H9 (cell line): ENCODE measurements at regions not wholly inside any gene's neighbourhood (a gene's known extent, or its start where the extent isn't known, plus 50 kb on each side); places are given as distances from the start of the nearest gene placed in this dataset.

ENCODE experiments used
- DNase-seq: peaks from one replicate; pipeline ENCODE4 v3.0.0-alpha.2; 2017
- H2AFZ ChIP-seq: one replicate; pipeline ENCODE4 v1.6.1; 2013; ENCODE audit warnings: mild to moderate bottlenecking, low read length, control low read depth, moderate library complexity
- H2AK5ac ChIP-seq: 2 replicates; pipeline ENCODE4 v1.6.1; 2013; ENCODE audit warnings: low read length, control low read depth, mixed read lengths; ENCODE audit not compliant: insufficient read length
- H2BK120ac ChIP-seq: one replicate; pipeline ENCODE4 v1.6.1; 2013; ENCODE audit warnings: low read depth, mild to moderate bottlenecking, low read length, control low read depth, inconsistent platforms; ENCODE audit not compliant: poor library complexity, severe bottlenecking
- H2BK12ac ChIP-seq: 2 replicates; pipeline ENCODE4 v1.6.1; 2013; ENCODE audit warnings: low read length, control low read depth, mixed read lengths, low read depth; ENCODE audit not compliant: insufficient read length
- H2BK15ac ChIP-seq: 2 replicates; pipeline ENCODE4 v1.6.1; 2013; ENCODE audit warnings: low read depth, low read length, control low read depth
- H2BK20ac ChIP-seq: one replicate; pipeline ENCODE4 v1.6.1; 2013; ENCODE audit warnings: low read depth, mild to moderate bottlenecking, low read length, control low read depth, inconsistent platforms; ENCODE audit not compliant: poor library complexity, severe bottlenecking
- H2BK5ac ChIP-seq: 2 replicates; pipeline ENCODE4 v1.6.1; 2013; ENCODE audit warnings: low read length, control low read depth, mixed read lengths; ENCODE audit not compliant: insufficient read length
- H3K14ac ChIP-seq: 2 replicates; pipeline ENCODE4 v1.6.1; 2013; ENCODE audit warnings: low read length, control low read depth; ENCODE audit not compliant: insufficient read depth
- H3K18ac ChIP-seq: 2 replicates; pipeline ENCODE4 v1.6.1; 2013; ENCODE audit warnings: low read depth, mild to moderate bottlenecking, mixed read lengths, low read length, control low read depth; ENCODE audit not compliant: insufficient read length
- H3K23ac ChIP-seq: 2 replicates; pipeline ENCODE4 v1.6.1; 2013; ENCODE audit warnings: low read length, control low read depth, mixed read lengths, low read depth; ENCODE audit not compliant: insufficient read length
- H3K23me2 ChIP-seq: 2 replicates; pipeline ENCODE4 v1.6.1; 2013; ENCODE audit warnings: low read depth, mild to moderate bottlenecking, mixed read lengths, low read length, control low read depth; ENCODE audit not compliant: insufficient read length, poor library complexity, severe bottlenecking
- H3K27ac ChIP-seq: 2 replicates; pipeline ENCODE4 v1.5.1; 2013; ENCODE audit warnings: low read length, control low read depth, mixed read lengths, low read depth; ENCODE audit not compliant: insufficient read length
- H3K27me3 ChIP-seq: 2 replicates; pipeline ENCODE4 v1.6.1; 2013; ENCODE audit warnings: low read length, control low read depth, inconsistent platforms; ENCODE audit not compliant: insufficient read depth
- H3K4ac ChIP-seq: 2 replicates; pipeline ENCODE4 v1.6.1; 2013; ENCODE audit warnings: low read depth, mild to moderate bottlenecking, control low read depth, inconsistent platforms, low read length, moderate library complexity
- H3K4me1 ChIP-seq: 2 replicates; pipeline ENCODE4 v1.6.1; 2013; ENCODE audit warnings: low read length, control low read depth, inconsistent platforms; ENCODE audit not compliant: insufficient read depth
- H3K4me2 ChIP-seq: 2 replicates; pipeline ENCODE4 v1.6.1; 2013; ENCODE audit warnings: low read length, control low read depth, mixed read lengths; ENCODE audit not compliant: insufficient read length, insufficient read depth
- H3K56ac ChIP-seq: 2 replicates; pipeline ENCODE4 v1.6.1; 2013; ENCODE audit warnings: low read depth, mild to moderate bottlenecking, mixed read lengths, low read length, control low read depth; ENCODE audit not compliant: insufficient read length
- H3K79me1 ChIP-seq: 2 replicates; pipeline ENCODE4 v1.6.1; 2013; ENCODE audit warnings: low read depth, mild to moderate bottlenecking, moderate library complexity, low read length, control low read depth, inconsistent platforms; ENCODE audit not compliant: insufficient read depth, poor library complexity, severe bottlenecking
- H3K79me2 ChIP-seq: 2 replicates; pipeline ENCODE4 v1.6.1; 2013; ENCODE audit warnings: low read length, control low read depth, inconsistent platforms; ENCODE audit not compliant: insufficient read depth
- H3K9ac ChIP-seq: 2 replicates; pipeline ENCODE4 v1.6.1; 2013; ENCODE audit warnings: low read length, control low read depth, mixed read lengths; ENCODE audit not compliant: insufficient read length; ENCODE audit errors: extremely low read depth
- H3K9me3 ChIP-seq: one replicate; pipeline ENCODE4 v1.6.1; 2013; ENCODE audit warnings: low read depth, low read length, inconsistent platforms; ENCODE audit not compliant: control insufficient read depth
- H3T11ph ChIP-seq: one replicate; pipeline ENCODE4 v1.6.1; 2013; ENCODE audit warnings: mild to moderate bottlenecking, low read length, control low read depth, inconsistent platforms
- H4K20me1 ChIP-seq: one replicate; pipeline ENCODE4 v1.6.1; 2013; ENCODE audit not compliant: control insufficient read depth, insufficient read length, insufficient read depth
- H4K5ac ChIP-seq: 2 replicates; pipeline ENCODE4 v1.6.1; 2013; ENCODE audit warnings: low read depth, mild to moderate bottlenecking, mixed read lengths, low read length, control low read depth; ENCODE audit not compliant: insufficient read length
- H4K8ac ChIP-seq: replicated peaks from 2 replicates; pipeline ENCODE4 v1.6.1; 2013; ENCODE audit warnings: low read length, control low read depth, mixed read lengths, low read depth; ENCODE audit not compliant: insufficient read length
- H4K91ac ChIP-seq: 2 replicates; pipeline ENCODE4 v1.6.1; 2013; ENCODE audit warnings: low read depth, mild to moderate bottlenecking, moderate library complexity, mixed read lengths, low read length, control low read depth; ENCODE audit not compliant: insufficient read length
- H3K27ac Mint-ChIP-seq, 3 experiments: 2 replicates in 2 of 3; 3 replicates in 1 of 3; pipeline ENCODE4 v1.8.0; 2020 to 2021; ENCODE audit warnings: mixed read lengths in 3 of 3, mild to moderate bottlenecking in 1 of 3, moderate library complexity in 1 of 3
- H3K27me3 Mint-ChIP-seq: 2 replicates; pipeline ENCODE4 v1.8.0; 2021; ENCODE audit warnings: low read depth, mild to moderate bottlenecking, moderate library complexity, mixed read lengths
- H3K36me3 Mint-ChIP-seq, 3 experiments: 2 replicates in 2 of 3; 3 replicates in 1 of 3; pipeline ENCODE4 v1.8.0; 2020 to 2021; ENCODE audit warnings: low read depth in 3 of 3, mixed read lengths in 3 of 3; ENCODE audit not compliant: insufficient read depth in 1 of 3
- H3K4me1 Mint-ChIP-seq, 2 experiments: 2 replicates each; pipeline ENCODE4 v1.8.0; 2020; ENCODE audit warnings: mixed read lengths in 2 of 2
- H3K4me3 Mint-ChIP-seq, 2 experiments: 2 replicates in 1 of 2; 3 replicates in 1 of 2; pipeline ENCODE4 v1.8.0; 2020 to 2021; ENCODE audit warnings: mild to moderate bottlenecking in 2 of 2, mixed read lengths in 2 of 2, moderate library complexity in 1 of 2
- H3K9me3 Mint-ChIP-seq, 2 experiments: 2 replicates in 1 of 2; 3 replicates in 1 of 2; pipeline ENCODE4 v1.8.0; 2020; ENCODE audit warnings: mild to moderate bottlenecking in 2 of 2, mixed read lengths in 2 of 2, moderate library complexity in 1 of 2
- WGBS: extraction: QIAGEN DNeasy Blood & Tissue Kit; methylation state at CpG from one replicate; pipeline ENCODE4 v1.1.7; 2013; ENCODE audit warnings: missing lambda C conversion rate, low lambda C conversion rate, mixed read lengths; ENCODE audit not compliant: insufficient read length; ENCODE audit errors: extremely low coverage; 5-methylcytosine and 5-hydroxymethylcytosine counted together
- TF ChIP-seq, protein P1 (sequence below): fragments of 200-600 bp; sonication (generic); conservative IDR thresholded peaks from 3 replicates; pipeline ENCODE4 v1.8.0; 2021; ENCODE audit warnings: antibody characterized with exemption, mild to moderate bottlenecking

DNA sequence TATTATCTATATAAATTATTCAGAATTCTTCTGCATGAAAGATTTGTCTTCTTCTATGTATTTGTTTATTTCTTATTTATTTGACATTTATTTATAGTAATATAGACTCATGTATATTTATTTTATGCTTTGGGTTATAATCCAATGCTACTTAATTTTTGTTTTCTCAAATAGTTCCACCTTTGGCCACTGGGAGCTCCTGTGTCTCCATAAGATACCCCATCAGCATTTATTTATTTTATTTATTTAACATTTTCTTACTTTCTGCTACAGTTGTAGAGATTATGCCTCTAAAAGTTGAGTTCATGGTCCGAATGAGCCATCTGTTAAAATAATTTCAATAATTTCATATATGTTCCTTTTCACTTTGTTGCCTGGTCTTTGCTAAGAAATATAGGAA lies 289.4 kb downstream of the ADGRL2 start:
- no peak overlapping the region for H3K4ac ChIP-seq
- peaks cover 4 to 6% of the 10 kb centered on the region in 2 experiments; a peak in 3 of 4 replicates for H3K4me1 Mint-ChIP-seq
- H2BK120ac ChIP-seq = no peak overlapping the region
- H3K79me1 ChIP-seq = no peaks in the 10 kb centered on the region
- H3K9me3 ChIP-seq = no peaks in the 10 kb centered on the region
- H3K4me3 Mint-ChIP-seq = no peak overlapping the region
- H2BK12ac ChIP-seq = no peak overlapping the region
- H3K4me1 ChIP-seq = no peaks in the 10 kb centered on the region
- no peak overlapping the region for H3K4me2 ChIP-seq
- H3K36me3 Mint-ChIP-seq = no peaks in the 10 kb centered on the region
- no peak overlapping the region for H3T11ph ChIP-seq
- WGBS = no CpG with 5 or more reads among the region's 1 CpG
- no peak overlapping the region for H4K8ac ChIP-seq
- no peaks in the 10 kb centered on the region for H3K23me2 ChIP-seq
- no peak overlapping the region for H4K91ac ChIP-seq
- no peak overlapping the region for H2AFZ ChIP-seq
- no peaks in the 10 kb centered on the region for H3K9me3 Mint-ChIP-seq
- H3K9ac ChIP-seq = no peak overlapping the region
- no peak overlapping the region for H3K14ac ChIP-seq
- H3K18ac ChIP-seq = no peak overlapping the region
- H3K27ac ChIP-seq = no peak overlapping the region
- H3K27ac Mint-ChIP-seq = no peak overlapping the region
- H2BK5ac ChIP-seq = no peak overlapping the region
- H2AK5ac ChIP-seq = no peak overlapping the region
- H3K56ac ChIP-seq = no peak overlapping the region
- no peak overlapping the region for H4K5ac ChIP-seq
- TF ChIP-seq, protein P1, sequence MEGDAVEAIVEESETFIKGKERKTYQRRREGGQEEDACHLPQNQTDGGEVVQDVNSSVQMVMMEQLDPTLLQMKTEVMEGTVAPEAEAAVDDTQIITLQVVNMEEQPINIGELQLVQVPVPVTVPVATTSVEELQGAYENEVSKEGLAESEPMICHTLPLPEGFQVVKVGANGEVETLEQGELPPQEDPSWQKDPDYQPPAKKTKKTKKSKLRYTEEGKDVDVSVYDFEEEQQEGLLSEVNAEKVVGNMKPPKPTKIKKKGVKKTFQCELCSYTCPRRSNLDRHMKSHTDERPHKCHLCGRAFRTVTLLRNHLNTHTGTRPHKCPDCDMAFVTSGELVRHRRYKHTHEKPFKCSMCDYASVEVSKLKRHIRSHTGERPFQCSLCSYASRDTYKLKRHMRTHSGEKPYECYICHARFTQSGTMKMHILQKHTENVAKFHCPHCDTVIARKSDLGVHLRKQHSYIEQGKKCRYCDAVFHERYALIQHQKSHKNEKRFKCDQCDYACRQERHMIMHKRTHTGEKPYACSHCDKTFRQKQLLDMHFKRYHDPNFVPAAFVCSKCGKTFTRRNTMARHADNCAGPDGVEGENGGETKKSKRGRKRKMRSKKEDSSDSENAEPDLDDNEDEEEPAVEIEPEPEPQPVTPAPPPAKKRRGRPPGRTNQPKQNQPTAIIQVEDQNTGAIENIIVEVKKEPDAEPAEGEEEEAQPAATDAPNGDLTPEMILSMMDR = peak; percentile 64
- no peaks in the 10 kb centered on the region for H3K27me3 Mint-ChIP-seq
- H3K27me3 ChIP-seq = no peaks in the 10 kb centered on the region
- H2BK15ac ChIP-seq = no peak overlapping the region
- no peak overlapping the region for H3K23ac ChIP-seq
- no peak overlapping the region for H2BK20ac ChIP-seq
- no peaks in the 10 kb centered on the region for H4K20me1 ChIP-seq
- H3K79me2 ChIP-seq = no peaks in the 10 kb centered on the region
- no peak for DNase-seq
